ENCODE measurements at regions not wholly inside any gene's neighbourhood (a gene's known extent, or its start where the extent isn't known, plus 50 kb on each side); places are given as distances from the start of the nearest gene placed in this dataset.

GRCh38 chr20:57818418-57819181 is 108.8 kb upstream of the PMEPA1 start:
- H3K4me3 Mint-ChIP-seq: no peak overlapping the region
- no peaks in the 10 kb centered on the region for H3K4me1 ChIP-seq (ENCODE audit: insufficient read depth)
- H3K36me3 ChIP-seq (ENCODE audit: insufficient read depth): no peaks in the 10 kb centered on the region
- no peaks in the 10 kb centered on the region for H4K20me1 ChIP-seq (replicated peaks; ENCODE audit: insufficient read depth)
- H3K4me1 Mint-ChIP-seq: peaks cover 5% of the 10 kb centered on the region; the same call in 1 of the 3 replicates
- H3K9me3 Mint-ChIP-seq: peaks cover 7% of the 10 kb centered on the region; the same call in 2 of the 3 replicates
- TF ChIP-seq REST (IDR thresholded peaks at IDR 0.05; ENCODE audit: unreplicated experiment) (no peak), CTCF (conservative IDR thresholded peaks at IDR 0.05; ENCODE audit: low read depth in 2 of 2) (no peak), JUNB (IDR thresholded peaks at IDR 0.05; ENCODE audit: unreplicated experiment) (no peak), ZNF331 (CRISPR knock-in tag; IDR thresholded peaks at IDR 0.05; ENCODE audit: low read depth) (no peak), ZNF114 (CRISPR knock-in tag; IDR thresholded peaks at IDR 0.05) (no peak), CREB1 (CRISPR knock-in tag; IDR thresholded peaks at IDR 0.05; ENCODE audit: low read depth) (no peak), NANOG (IDR thresholded peaks at IDR 0.05; ENCODE audit: borderline replicate concordance) (no peak), ETS1 (IDR thresholded peaks at IDR 0.05) (no peak), POLR2AphosphoS5 (IDR thresholded peaks at IDR 0.05; ENCODE audit: low read depth) (no peak), ZNF462 (CRISPR knock-in tag; IDR thresholded peaks at IDR 0.05) (no peak), STAT1 (IDR thresholded peaks at IDR 0.05; ENCODE audit: unreplicated experiment) (no peak), EZH2 (IDR thresholded peaks at IDR 0.05; ENCODE audit: low read depth, unreplicated experiment) (no peak), EZH2phosphoT487 (IDR thresholded peaks at IDR 0.05; ENCODE audit: unreplicated experiment) (no peak)
- H3K27me3 ChIP-seq (ENCODE audit: insufficient read depth): no peaks in the 10 kb centered on the region
- H3K27ac ChIP-seq (ENCODE audit: low read depth): no peak overlapping the region
- no peak for DNase-seq (ENCODE audit: low spot score)
- H3K27ac Mint-ChIP-seq: no peak overlapping the region
- no peaks in the 10 kb centered on the region for H3F3A ChIP-seq (replicated peaks; ENCODE audit: low read depth)
- no peak overlapping the region for H3K4me2 ChIP-seq
- no peak overlapping the region for H2AFZ ChIP-seq
- no peaks in the 10 kb centered on the region; the same call in 1 of the 2 replicates for H3K9me2 ChIP-seq (ENCODE audit: insufficient read depth)
- H3K79me2 ChIP-seq (replicated peaks; ENCODE audit: insufficient read depth): no peaks in the 10 kb centered on the region
- peaks cover 10% of the 10 kb centered on the region for H3K27me3 Mint-ChIP-seq (ENCODE audit: insufficient read depth, low read depth, poor library complexity)
- ATAC-seq: no peak
- no peak overlapping the region for H3K4me3 ChIP-seq
- H3K36me3 Mint-ChIP-seq (ENCODE audit: low read depth): no peaks in the 10 kb centered on the region
